ENCODE measurements at regions not wholly inside any gene's neighbourhood (a gene's known extent, or its start where the extent isn't known, plus 50 kb on each side); places are given as distances from the start of the nearest gene placed in this dataset.
A peak's percentile ranks its signal among the peaks of the same experiment; 100 is the strongest.

DNA sequence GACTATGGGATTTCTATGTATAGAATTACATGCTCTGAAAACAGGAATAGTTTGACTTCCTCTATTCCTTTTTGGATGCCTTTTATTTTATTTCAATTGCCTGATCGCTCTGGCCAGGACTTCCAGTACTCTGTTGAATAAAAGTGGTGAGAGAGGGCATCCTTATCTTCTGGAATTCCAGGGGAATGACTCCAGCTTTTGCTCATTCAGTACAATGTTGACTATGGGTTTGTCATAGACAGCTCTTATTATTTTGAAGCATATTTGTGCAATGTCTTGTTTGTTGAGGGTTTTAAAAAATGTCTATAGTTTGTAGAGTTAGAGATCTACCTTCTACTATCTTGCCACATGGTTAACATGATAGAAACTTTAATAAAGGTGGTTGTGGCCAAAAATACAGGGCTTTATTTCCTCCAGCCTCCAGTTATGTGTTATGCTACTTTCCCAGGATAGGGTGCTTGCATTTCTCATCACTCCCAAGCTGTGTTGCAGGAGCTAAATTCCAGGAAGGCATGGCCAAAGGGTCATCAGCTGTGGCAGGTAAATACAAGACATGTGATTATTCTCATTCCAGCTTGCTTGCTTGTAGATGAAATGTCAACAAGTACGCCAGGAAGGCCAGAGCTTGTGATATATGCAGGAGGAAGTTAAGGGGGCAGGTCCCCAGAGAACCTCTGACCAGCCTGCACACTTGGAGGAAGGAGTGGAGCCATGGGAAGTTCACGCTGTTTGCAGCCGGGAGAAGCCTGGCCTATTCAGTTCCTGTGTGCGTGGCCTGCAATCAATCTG, 142.4 kb upstream of the CPXCR1 start:
- DNase-seq (ENCODE audit: low read depth): no peak
- H3K4me3 ChIP-seq (ENCODE audit: low read length): no peak overlapping the region
- TF ChIP-seq, protein P1, sequence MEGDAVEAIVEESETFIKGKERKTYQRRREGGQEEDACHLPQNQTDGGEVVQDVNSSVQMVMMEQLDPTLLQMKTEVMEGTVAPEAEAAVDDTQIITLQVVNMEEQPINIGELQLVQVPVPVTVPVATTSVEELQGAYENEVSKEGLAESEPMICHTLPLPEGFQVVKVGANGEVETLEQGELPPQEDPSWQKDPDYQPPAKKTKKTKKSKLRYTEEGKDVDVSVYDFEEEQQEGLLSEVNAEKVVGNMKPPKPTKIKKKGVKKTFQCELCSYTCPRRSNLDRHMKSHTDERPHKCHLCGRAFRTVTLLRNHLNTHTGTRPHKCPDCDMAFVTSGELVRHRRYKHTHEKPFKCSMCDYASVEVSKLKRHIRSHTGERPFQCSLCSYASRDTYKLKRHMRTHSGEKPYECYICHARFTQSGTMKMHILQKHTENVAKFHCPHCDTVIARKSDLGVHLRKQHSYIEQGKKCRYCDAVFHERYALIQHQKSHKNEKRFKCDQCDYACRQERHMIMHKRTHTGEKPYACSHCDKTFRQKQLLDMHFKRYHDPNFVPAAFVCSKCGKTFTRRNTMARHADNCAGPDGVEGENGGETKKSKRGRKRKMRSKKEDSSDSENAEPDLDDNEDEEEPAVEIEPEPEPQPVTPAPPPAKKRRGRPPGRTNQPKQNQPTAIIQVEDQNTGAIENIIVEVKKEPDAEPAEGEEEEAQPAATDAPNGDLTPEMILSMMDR (IDR thresholded peaks at IDR 0.05; ENCODE audit: insufficient read depth, low read depth, low read length, missing control alignments): no peak

DNA sequence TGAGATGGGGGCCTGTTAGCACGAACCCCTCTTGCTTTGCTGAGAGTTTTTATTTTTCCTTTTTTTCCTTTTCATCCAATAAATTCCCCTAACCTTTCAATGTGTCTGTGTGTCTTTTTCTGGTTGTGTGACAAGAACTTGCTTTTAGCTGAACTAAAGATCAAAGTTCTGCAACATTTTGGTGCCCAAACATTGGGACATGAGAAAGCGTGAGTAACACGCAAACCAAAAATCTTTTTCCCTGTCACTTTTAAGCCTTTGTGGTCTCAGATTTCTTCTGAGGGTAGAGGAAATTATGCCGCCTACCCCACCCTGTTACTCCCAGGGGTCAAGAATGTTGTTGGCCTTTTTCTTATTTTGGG, 141.8 kb upstream of the CPXCR1 start:
- DNase-seq (ENCODE audit: low read depth): no peak
- no peak overlapping the region for H3K4me3 ChIP-seq (ENCODE audit: low read length)
- TF ChIP-seq, protein P1 (IDR thresholded peaks at IDR 0.05; ENCODE audit: insufficient read depth, low read depth, low read length, missing control alignments): no peak

DNA sequence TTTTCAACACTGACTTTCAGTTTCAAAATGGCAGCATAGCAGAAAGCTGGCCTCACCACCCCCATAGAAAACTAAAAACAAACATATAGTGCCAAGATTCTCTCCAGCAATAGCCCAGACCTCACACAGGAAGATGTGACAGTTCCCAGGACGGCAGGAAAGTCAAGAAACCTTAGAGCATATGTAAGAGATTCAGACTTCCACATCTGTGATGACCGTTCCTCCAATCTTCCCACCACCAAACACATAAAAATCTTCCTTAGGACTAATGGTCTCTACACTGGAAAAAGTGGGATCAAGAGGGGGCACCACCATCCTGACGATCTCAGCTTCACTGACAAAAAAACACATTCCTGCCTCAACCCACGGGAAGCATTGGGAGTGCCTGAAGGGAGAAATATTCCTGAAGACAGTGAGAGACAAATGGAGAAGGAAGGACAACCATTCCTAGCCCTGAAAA, 134.1 kb upstream of the CPXCR1 start:
- TF ChIP-seq, protein P1 (IDR thresholded peaks at IDR 0.05; ENCODE audit: insufficient read depth, low read depth, low read length, missing control alignments): no peak
- DNase-seq (ENCODE audit: low read depth): no peak
- no peak overlapping the region for H3K4me3 ChIP-seq (ENCODE audit: low read length)

DNA sequence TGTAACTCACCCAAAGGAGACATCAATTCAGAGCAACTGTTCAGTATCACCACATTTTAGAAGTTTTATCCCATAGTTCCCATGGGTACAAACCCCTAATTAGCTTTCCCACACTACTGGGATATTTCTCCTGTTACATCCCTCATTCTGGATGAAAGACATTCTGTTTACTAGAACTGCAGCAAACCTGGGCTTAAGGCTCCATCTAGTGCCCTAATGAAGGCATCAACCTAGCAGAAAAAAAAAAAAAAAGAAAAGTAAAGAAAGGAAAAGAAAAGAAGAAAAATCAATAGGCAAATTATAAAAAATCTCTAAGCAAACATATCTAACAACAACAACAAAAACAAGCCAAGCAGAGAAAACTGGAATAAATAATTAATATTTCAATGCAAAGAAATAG, 133.7 kb upstream of the CPXCR1 start:
- no peak overlapping the region for H3K4me3 ChIP-seq (ENCODE audit: low read length)
- peak; percentile 0 for DNase-seq (ENCODE audit: low read depth)

DNA sequence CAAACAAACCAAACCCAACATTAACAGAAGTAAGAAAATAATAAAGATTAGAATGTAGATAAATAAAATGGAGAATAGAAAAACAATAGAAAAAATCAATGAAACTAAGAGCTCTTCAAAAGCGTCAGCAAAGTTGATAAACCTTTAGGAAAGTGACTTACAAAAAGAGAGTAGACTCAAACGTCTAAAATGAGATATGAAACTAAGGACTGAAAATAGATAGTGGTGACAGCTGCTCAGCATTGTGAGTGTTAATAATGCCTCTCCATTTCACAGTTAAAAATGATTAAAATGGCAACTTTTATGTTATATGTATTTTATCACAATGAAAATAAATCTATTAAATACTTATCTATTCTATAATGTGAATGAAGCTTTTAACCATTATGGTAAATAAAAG, 125.7 kb upstream of the CPXCR1 start:
- DNase-seq (ENCODE audit: low read depth): no peak
- TF ChIP-seq, protein P1 (IDR thresholded peaks at IDR 0.05; ENCODE audit: insufficient read depth, low read depth, low read length, missing control alignments): no peak
- no peak overlapping the region for H3K4me3 ChIP-seq (ENCODE audit: low read length)

More for the DNA sequence above, 133.7 kb upstream of the CPXCR1 start:
- TF ChIP-seq, protein P1 (IDR thresholded peaks at IDR 0.05; ENCODE audit: insufficient read depth, low read depth, low read length, missing control alignments): no peak

DNA sequence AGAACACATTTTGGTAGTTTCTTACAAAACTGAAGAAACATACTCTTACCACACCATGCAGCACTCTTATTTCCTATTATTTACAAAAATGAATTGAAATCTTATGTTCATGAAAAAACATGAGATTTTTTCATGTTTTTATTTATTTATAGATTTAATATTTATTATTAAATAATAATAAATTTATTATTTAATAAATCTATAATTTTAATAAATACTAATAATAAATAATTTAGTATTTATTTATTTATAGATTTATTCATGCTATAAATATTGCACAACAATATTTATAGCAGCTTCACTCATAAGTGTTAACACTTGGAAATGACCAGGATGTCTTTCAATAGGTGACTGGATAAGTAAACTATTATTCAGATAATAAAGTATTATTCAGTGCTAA, 91.6 kb upstream of the CPXCR1 start:
- no peak for DNase-seq (ENCODE audit: low read depth)
- TF ChIP-seq, protein P1 (IDR thresholded peaks at IDR 0.05; ENCODE audit: insufficient read depth, low read depth, low read length, missing control alignments): no peak
- H3K4me3 ChIP-seq (ENCODE audit: low read length): no peak overlapping the region

DNA sequence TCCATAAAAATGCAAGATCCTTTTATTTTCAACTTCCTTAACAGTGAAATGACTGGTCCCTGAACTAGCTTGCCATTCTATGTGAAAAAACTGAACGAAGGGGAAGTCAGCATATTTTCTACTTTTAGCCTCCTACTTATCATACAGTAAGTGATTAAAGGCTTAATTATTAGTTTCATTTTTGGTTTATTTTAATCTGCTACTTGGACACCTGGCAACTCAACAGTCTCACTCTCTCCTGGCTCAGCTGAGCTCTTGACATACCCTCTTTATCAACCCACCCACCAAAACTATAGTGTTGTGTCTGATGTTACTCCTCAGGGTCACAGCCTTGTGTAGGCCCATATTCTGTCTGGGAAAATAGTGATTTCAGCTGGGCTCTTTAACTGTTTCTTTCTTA, 86.2 kb upstream of the CPXCR1 start:
- DNase-seq (ENCODE audit: low read depth): no peak
- TF ChIP-seq, protein P1 (IDR thresholded peaks at IDR 0.05; ENCODE audit: insufficient read depth, low read depth, low read length, missing control alignments): no peak

More for the DNA sequence above, 86.2 kb upstream of the CPXCR1 start:
- no peak overlapping the region for H3K4me3 ChIP-seq (ENCODE audit: low read length)
